Smooth muscle cell (in vitro differentiated cells): ENCODE measurements at regions not wholly inside any gene's neighbourhood (a gene's known extent, or its start where the extent isn't known, plus 50 kb on each side); places are given as distances from the start of the nearest gene placed in this dataset.

Experiments
- DNase-seq: peaks from one replicate; lab custom pipeline; 2025; ENCODE audit not compliant: unreplicated experiment; lab: John Stamatoyannopoulos, UW
- H2AFZ ChIP-seq: fragments of 200-600 bp; sonication (generic); 2 replicates; pipeline ENCODE4 v1.6.0; 2016; ENCODE audit warnings: antibody characterized with exemption, low read depth, mild to moderate bottlenecking
- H3F3A ChIP-seq: fragments of 200-600 bp; sonication (generic); 2 replicates; pipeline ENCODE4 v1.6.0; 2017; ENCODE audit warnings: antibody characterized with exemption, low read depth
- H3K27ac ChIP-seq: fragments of 200-600 bp; sonication (generic); 2 replicates; pipeline ENCODE4 v1.5.1; 2016; ENCODE audit warnings: low read depth, mild to moderate bottlenecking
- H3K27me3 ChIP-seq: fragments of 200-600 bp; sonication (generic); 2 replicates; pipeline ENCODE4 v1.6.1; 2016; ENCODE audit warnings: low read depth, mild to moderate bottlenecking
- H3K36me3 ChIP-seq: fragments of 200-600 bp; sonication (generic); 2 replicates; pipeline ENCODE4 v1.5.1; 2016; ENCODE audit warnings: low read depth
- H3K4me1 ChIP-seq: fragments of 200-600 bp; sonication (generic); 2 replicates; pipeline ENCODE4 v1.5.1; 2016; ENCODE audit warnings: low read depth
- H3K4me2 ChIP-seq: fragments of 200-600 bp; sonication (generic); 2 replicates; pipeline ENCODE4 v1.6.0; 2016; ENCODE audit warnings: mild to moderate bottlenecking
- H3K4me3 ChIP-seq: fragments of 200-600 bp; sonication (generic); 2 replicates; pipeline ENCODE4 v1.5.1; 2016; ENCODE audit warnings: mild to moderate bottlenecking
- H3K79me2 ChIP-seq: fragments of 200-600 bp; sonication (generic); 2 replicates; pipeline ENCODE4 v1.6.0; 2016; ENCODE audit warnings: low read depth, mild to moderate bottlenecking
- H3K9ac ChIP-seq: fragments of 200-600 bp; sonication (generic); 2 replicates; pipeline ENCODE4 v1.6.0; 2016; ENCODE audit warnings: low read depth
- H3K9me3 ChIP-seq: fragments of 200-600 bp; sonication (generic); replicated peaks from 2 replicates; pipeline ENCODE4 v1.5.1; 2016; ENCODE audit warnings: low read depth
- H4K20me1 ChIP-seq: fragments of 200-600 bp; sonication (generic); 2 replicates; pipeline ENCODE4 v1.6.0; 2016; ENCODE audit warnings: low read depth
- CTCF ChIP-seq: fragments of 200-600 bp; sonication (generic); IDR thresholded peaks from 2 replicates; pipeline ENCODE4 v1.5.1; 2017; ENCODE audit warnings: borderline replicate concordance, mild to moderate bottlenecking, antibody characterized with exemption; ENCODE audit not compliant: insufficient read depth, poor library complexity, severe bottlenecking
- WGBS: methylation state at CpG from one replicate; pipeline ENCODE4 v1.1.7; 2016; ENCODE audit warnings: low lambda C conversion rate; 5-methylcytosine and 5-hydroxymethylcytosine counted together

- H3K4me3 ChIP-seq = no peak overlapping the region
- H3K9ac ChIP-seq = no peak overlapping the region
- no peaks in the 10 kb centered on the region for H3K27me3 ChIP-seq
- no peaks in the 10 kb centered on the region for H3K9me3 ChIP-seq
- H3K36me3 ChIP-seq = no peaks in the 10 kb centered on the region
- no peaks in the 10 kb centered on the region for H4K20me1 ChIP-seq
- H3K79me2 ChIP-seq = no peaks in the 10 kb centered on the region
- H3K4me2 ChIP-seq = no peak overlapping the region
- no peak overlapping the region for H3K27ac ChIP-seq
- 96% methylated on average over 4 of the region's 4 CpGs for WGBS
- no peak for TF ChIP-seq CTCF
- H3K4me1 ChIP-seq = peaks cover 21% of the 10 kb centered on the region
- DNase-seq = no peak
- H3F3A ChIP-seq = no peaks in the 10 kb centered on the region
- no peak overlapping the region for H2AFZ ChIP-seq
Measured at GRCh38 chr2:173663353-173663752, 301.8 kb downstream of the SP3 start.

GRCh38 chr2:173663835-173664512 lies 301.2 kb downstream of the SP3 start:
- DNase-seq = no peak
- Histone ChIP-seq H3K4me3 (no peak overlapping the region), H3F3A (no peaks in the 10 kb centered on the region), H4K20me1 (no peaks in the 10 kb centered on the region), H3K4me1 (peaks cover 21% of the 10 kb centered on the region), H2AFZ (no peak overlapping the region), H3K79me2 (no peaks in the 10 kb centered on the region), H3K9ac (no peak overlapping the region), H3K27ac (no peak overlapping the region), H3K36me3 (no peaks in the 10 kb centered on the region), H3K4me2 (no peak overlapping the region), H3K9me3 (no peaks in the 10 kb centered on the region), H3K27me3 (no peaks in the 10 kb centered on the region)
- TF ChIP-seq CTCF = no peak
- WGBS = 82% methylated on average over 5 of the region's 5 CpGs

GRCh38 chr2:173664513-173664910 lies 300.7 kb downstream of the SP3 start:
- Histone ChIP-seq H2AFZ (no peak overlapping the region), H3K4me3 (no peak overlapping the region), H3K9ac (no peak overlapping the region), H3K4me2 (no peak overlapping the region), H3K27me3 (no peaks in the 10 kb centered on the region), H3K9me3 (no peaks in the 10 kb centered on the region), H4K20me1 (no peaks in the 10 kb centered on the region), H3K4me1 (peaks cover 17% of the 10 kb centered on the region), H3K79me2 (no peaks in the 10 kb centered on the region), H3F3A (no peaks in the 10 kb centered on the region), H3K36me3 (no peaks in the 10 kb centered on the region), H3K27ac (no peak overlapping the region)
- no peak for TF ChIP-seq CTCF
- 93% methylated on average over 6 of the region's 6 CpGs for WGBS
- no peak for DNase-seq
